OCI-LY7 (cell line): ENCODE measurements at regions not wholly inside any gene's neighbourhood (a gene's known extent, or its start where the extent isn't known, plus 50 kb on each side); places are given as distances from the start of the nearest gene placed in this dataset.
"Not testable (repeated sequence)": the region's sequence is repeated elsewhere in the genome, so short reads cannot be mapped to it uniquely, and the experiment has no call there.

ENCODE experiments used
- BruUV-seq: library from RNA; stranded (reverse); fragments of 400-500 nt; replicated peaks from 2 replicates; lab custom pipeline; 2021; lab: Mats Ljungman, UMichigan
- CTCF ChIA-PET: fragments of 300-600 bp; sonication (Branson Sonifier 250); formaldehyde crosslinking; loops from one replicate; lab custom pipeline; 2022; ENCODE audit warnings: antibody characterized with exemption; ENCODE audit not compliant: unreplicated experiment; lab: Charles Lee
- POLR2A ChIA-PET: fragments of 300-600 bp; sonication (Branson Sonifier 250); formaldehyde crosslinking; loops from one replicate; lab custom pipeline; 2022; ENCODE audit warnings: antibody characterized with exemption; lab: Charles Lee
- DNase-seq: peaks from one replicate; pipeline ENCODE4 v3.0.0-alpha.2; 2015; ENCODE audit warnings: low spot score
- H2AFZ ChIP-seq: fragments of 200-600 bp; sonication (generic), shearing (Covaris generic); 2 replicates; pipeline ENCODE4 v1.6.1; 2014; ENCODE audit warnings: mild to moderate bottlenecking, antibody characterized with exemption, low read length, moderate library complexity
- H3K27ac ChIP-seq: fragments of 200-600 bp; sonication (generic); 2 replicates; pipeline ENCODE4 v1.5.1; 2014; ENCODE audit warnings: mixed run types, low read depth, mild to moderate bottlenecking, moderate library complexity, low read length, inconsistent platforms; ENCODE audit not compliant: poor library complexity, severe bottlenecking
- H3K36me3 ChIP-seq: fragments of 200-600 bp; sonication (generic); 2 replicates; pipeline ENCODE4 v1.6.1; 2014; ENCODE audit warnings: mild to moderate bottlenecking, antibody characterized with exemption, low read length, moderate library complexity, mixed read lengths; ENCODE audit not compliant: insufficient read depth
- H3K4me1 ChIP-seq: fragments of 200-600 bp; sonication (generic); 2 replicates; pipeline ENCODE4 v1.5.1; 2014; ENCODE audit warnings: mild to moderate bottlenecking, low read length; ENCODE audit not compliant: insufficient read depth, poor library complexity, severe bottlenecking
- H3K4me2 ChIP-seq: fragments of 200-600 bp; sonication (generic); 2 replicates; pipeline ENCODE4 v1.6.1; 2014; ENCODE audit warnings: mild to moderate bottlenecking, low read length
- H3K4me3 ChIP-seq: fragments of 200-600 bp; sonication (generic); 2 replicates; pipeline ENCODE4 v1.5.1; 2014; ENCODE audit warnings: mild to moderate bottlenecking, low read depth, low read length; ENCODE audit not compliant: poor library complexity, severe bottlenecking
- H3K79me2 ChIP-seq: fragments of 200-600 bp; sonication (generic); 2 replicates; pipeline ENCODE4 v1.6.1; 2016; ENCODE audit warnings: low read depth, mild to moderate bottlenecking, low read length, moderate library complexity, mixed read lengths; ENCODE audit not compliant: insufficient read depth
- H3K9me2 ChIP-seq: fragments of 200-600 bp; sonication (generic); 2 replicates; pipeline ENCODE4 v1.6.1; 2016; ENCODE audit warnings: mild to moderate bottlenecking, low read length, mixed read lengths; ENCODE audit not compliant: insufficient read depth
- H3K9me3 ChIP-seq: fragments of 200-600 bp; sonication (generic); 2 replicates; pipeline ENCODE4 v1.6.1; 2014; ENCODE audit warnings: mild to moderate bottlenecking, mixed run types, low read length, mixed read lengths
- H4K20me1 ChIP-seq: fragments of 200-600 bp; sonication (generic); 2 replicates; pipeline ENCODE4 v1.6.1; 2014; ENCODE audit warnings: mild to moderate bottlenecking, antibody characterized with exemption, low read length, moderate library complexity, mixed read lengths; ENCODE audit not compliant: insufficient read depth
- EZH2phosphoT487 ChIP-seq: fragments of 200-600 bp; sonication (generic); IDR thresholded peaks from 2 replicates; pipeline ENCODE4 v1.6.1; 2018; ENCODE audit warnings: low read depth, borderline replicate concordance, mild to moderate bottlenecking, mixed run types, antibody characterized with exemption, low read length, moderate library complexity, mixed read lengths
- intact Hi-C: fragments of 100-400 bp; cut with micrococcal nuclease; formaldehyde crosslinking; loops from one replicate; pipeline ENCODE4 v1.10.0; 2022; ENCODE audit not compliant: unreplicated experiment
- TF ChIP-seq, protein P1 (sequence below): fragments of 200-600 bp; sonication (generic); conservative IDR thresholded peaks from 2 replicates; pipeline ENCODE4 v1.5.1; 2014; ENCODE audit warnings: mild to moderate bottlenecking, antibody characterized with exemption, low read length, moderate library complexity, mixed read lengths

DNA sequence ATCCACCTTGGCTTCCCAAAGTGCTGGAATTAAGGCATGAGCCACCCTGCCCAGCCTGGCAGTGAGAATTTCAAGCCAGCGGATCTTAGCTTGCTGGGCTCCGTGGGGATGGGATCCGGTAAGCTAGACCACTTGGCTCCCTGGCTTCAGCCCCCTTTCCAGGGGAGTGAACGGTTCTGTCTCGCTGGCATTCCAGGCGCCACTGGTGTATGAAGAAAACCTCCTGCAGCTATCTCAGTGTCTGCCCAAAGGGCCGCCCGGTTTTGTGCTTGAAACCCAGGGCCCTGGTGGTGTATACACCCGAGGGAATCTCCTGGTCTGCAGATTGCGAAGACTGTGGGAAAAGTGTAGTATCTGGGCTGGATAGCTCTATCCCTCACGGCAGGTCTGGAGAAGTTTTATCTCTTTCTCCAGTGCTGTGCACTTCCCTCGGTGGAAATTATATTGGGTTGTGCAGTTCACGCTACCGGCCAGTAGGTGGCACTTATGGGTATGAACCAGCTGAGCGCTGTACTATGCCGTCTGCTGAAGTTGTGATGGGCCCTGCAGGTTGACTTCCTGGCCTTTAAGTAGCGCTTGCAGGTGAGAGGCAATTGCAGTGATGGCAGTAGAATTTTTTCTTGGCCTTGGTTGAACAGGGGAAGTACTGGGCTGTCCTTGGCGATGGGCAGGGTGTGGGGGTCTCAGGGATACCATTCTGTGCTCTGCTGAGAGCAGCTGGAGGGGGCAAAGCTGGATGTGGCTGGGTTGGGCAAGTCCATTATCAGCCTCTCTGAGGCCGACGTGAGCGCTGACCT lies 138.0 kb upstream of the MTPN start:
- Histone ChIP-seq H4K20me1 (no peaks in the 10 kb centered on the region), H3K27ac (no peak overlapping the region), H3K79me2 (no peaks in the 10 kb centered on the region), H2AFZ (peak overlapping the region; percentile 21; the same call in 1 of the 2 replicates), H3K4me3 (no peak overlapping the region), H3K36me3 (no peaks in the 10 kb centered on the region), H3K9me3 (no peaks in the 10 kb centered on the region), H3K4me2 (no peak overlapping the region), H3K9me2 (no peaks in the 10 kb centered on the region), H3K4me1 (no peaks in the 10 kb centered on the region)
- TF ChIP-seq, protein P1, sequence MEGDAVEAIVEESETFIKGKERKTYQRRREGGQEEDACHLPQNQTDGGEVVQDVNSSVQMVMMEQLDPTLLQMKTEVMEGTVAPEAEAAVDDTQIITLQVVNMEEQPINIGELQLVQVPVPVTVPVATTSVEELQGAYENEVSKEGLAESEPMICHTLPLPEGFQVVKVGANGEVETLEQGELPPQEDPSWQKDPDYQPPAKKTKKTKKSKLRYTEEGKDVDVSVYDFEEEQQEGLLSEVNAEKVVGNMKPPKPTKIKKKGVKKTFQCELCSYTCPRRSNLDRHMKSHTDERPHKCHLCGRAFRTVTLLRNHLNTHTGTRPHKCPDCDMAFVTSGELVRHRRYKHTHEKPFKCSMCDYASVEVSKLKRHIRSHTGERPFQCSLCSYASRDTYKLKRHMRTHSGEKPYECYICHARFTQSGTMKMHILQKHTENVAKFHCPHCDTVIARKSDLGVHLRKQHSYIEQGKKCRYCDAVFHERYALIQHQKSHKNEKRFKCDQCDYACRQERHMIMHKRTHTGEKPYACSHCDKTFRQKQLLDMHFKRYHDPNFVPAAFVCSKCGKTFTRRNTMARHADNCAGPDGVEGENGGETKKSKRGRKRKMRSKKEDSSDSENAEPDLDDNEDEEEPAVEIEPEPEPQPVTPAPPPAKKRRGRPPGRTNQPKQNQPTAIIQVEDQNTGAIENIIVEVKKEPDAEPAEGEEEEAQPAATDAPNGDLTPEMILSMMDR = peak; percentile 82
- TF ChIP-seq EZH2phosphoT487 = no peak
- ChIA-PET CTCF (interaction anchor here (0.6 to 1.1 kb wide), 2 partner anchors 41 to 260 kb away, joined by 3 read pairs; no protein-coding TSS in a partner anchor), POLR2A (interaction anchor here (0.8 to 1.9 kb wide), 4 partner anchors 11 to 119 kb away, joined by 3 to 5 read pairs (median 4); no protein-coding TSS in a partner anchor)
- DNase-seq = peak; percentile 74
- intact Hi-C loops = loop anchor here (5.0 to 10.0 kb wide), 2 partner anchors 242 to 570 kb away; no protein-coding TSS in a partner anchor
- BruUV-seq = no TSS peak

GRCh38 chr7:136114467-136114866 lies 137.3 kb upstream of the MTPN start:
- intact Hi-C loops = loop anchor here (10.0 kb wide), 1 partner anchor 570 kb away; no protein-coding TSS in a partner anchor

GRCh38 chr7:136109037-136109436 lies 131.9 kb upstream of the MTPN start:
- POLR2A ChIA-PET = interaction anchor here (0.6 kb wide), 1 partner anchor 1313 kb away, joined by 7 read pairs; no protein-coding TSS in a partner anchor
- H3K36me3 ChIP-seq, DNase-seq, H3K4me1 ChIP-seq, BruUV-seq, H3K27ac ChIP-seq, H3K79me2 ChIP-seq, intact Hi-C loops, H2AFZ ChIP-seq, H4K20me1 ChIP-seq, H3K9me2 ChIP-seq, H3K4me3 ChIP-seq, CTCF ChIA-PET, H3K4me2 ChIP-seq: not testable (repeated sequence)
- H3K9me3 ChIP-seq = 0 out of 2 replicates have a peak, but pooled peaks cover 12% of the 10 kb centered on the region

More at GRCh38 chr7:136114467-136114866, 137.3 kb upstream of the MTPN start:
- H3K79me2 ChIP-seq, H3K27ac ChIP-seq, H3K4me3 ChIP-seq, BruUV-seq, H4K20me1 ChIP-seq, H3K36me3 ChIP-seq, H3K4me2 ChIP-seq, H3K4me1 ChIP-seq, DNase-seq, H3K9me3 ChIP-seq, H2AFZ ChIP-seq, H3K9me2 ChIP-seq: not testable (repeated sequence)
- CTCF ChIA-PET = interaction anchor here (1.1 kb wide), 1 partner anchor 259 kb away, joined by 3 read pairs; no protein-coding TSS in a partner anchor
- POLR2A ChIA-PET = interaction anchor here (1.1 to 1.9 kb wide), 3 partner anchors 11 to 18 kb away, joined by 3 to 5 read pairs (median 4); no protein-coding TSS in a partner anchor
